ENCODE measurements at regions not wholly inside any gene's neighbourhood (a gene's known extent, or its start where the extent isn't known, plus 50 kb on each side); places are given as distances from the start of the nearest gene placed in this dataset.

DNA sequence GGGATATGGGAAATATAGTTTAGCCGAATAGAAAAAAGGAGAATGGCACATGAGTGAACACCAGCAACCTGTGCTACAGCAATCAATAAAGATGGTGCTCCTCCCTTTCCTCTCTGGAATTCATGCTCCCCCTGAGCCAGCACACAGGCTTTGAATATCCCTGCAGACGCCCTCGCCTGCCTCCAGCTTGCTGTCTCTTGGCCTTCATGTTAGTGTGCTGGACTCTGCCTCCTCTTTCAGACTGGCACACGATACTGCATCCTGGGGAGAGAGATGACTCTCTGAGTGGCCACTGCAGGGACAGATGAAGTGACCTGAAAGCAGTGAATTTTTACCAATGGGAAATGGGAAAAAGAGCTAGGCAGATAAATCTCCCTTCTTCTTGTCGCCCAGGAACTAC lies 498.6 kb upstream of the SALL1 start:
- intact Hi-C loops (cut with micrococcal nuclease) (no loop called here), dilution Hi-C loops (cut with MboI; ENCODE audit: extremely low pct_ligation_motif_present, low sequenced_read_pairs) (no loop called here)
- Histone ChIP-seq H2AFZ (ENCODE audit: low read depth, low read length) (no peak overlapping the region), H3K27me3 (ENCODE audit: control insufficient read depth in 2 of 2, insufficient read depth in 2 of 2, low read length in 2 of 2) (no peaks in the 10 kb centered on the region), H3K36me3 (ENCODE audit: control insufficient read depth in 2 of 2, extremely low read depth in 1 of 2, insufficient read depth in 2 of 2, low read length in 2 of 2) (no peaks in the 10 kb centered on the region), H3K4me3 (replicated peaks in 1 of 3; ENCODE audit: insufficient read depth in 1 of 3, low read depth in 1 of 3, low read length in 3 of 3) (no peak overlapping the region), H3K79me2 (ENCODE audit: control insufficient read depth, insufficient read depth, low read length) (no peaks in the 10 kb centered on the region), H3K27ac (ENCODE audit: insufficient read depth, low read depth, low read length) (no peak overlapping the region), H3K4me2 (ENCODE audit: insufficient read depth, low read length) (no peak overlapping the region), H3K9me3 (replicated peaks; ENCODE audit: control insufficient read depth, insufficient read depth, low read length) (no peaks in the 10 kb centered on the region), H3K9me1 (replicated peaks; ENCODE audit: control insufficient read depth, extremely low read depth, insufficient read depth, low read length) (no peaks in the 10 kb centered on the region), H3K9ac (replicated peaks; ENCODE audit: extremely low read depth, insufficient read depth, low read length) (no peak overlapping the region), H3K4me1 (ENCODE audit: control insufficient read depth, extremely low read depth, insufficient read depth, low read length) (no peaks in the 10 kb centered on the region), H4K20me1 (replicated peaks; ENCODE audit: control insufficient read depth, extremely low read depth, insufficient read depth, low read length) (no peaks in the 10 kb centered on the region)
- ChIA-PET POLR2A (no interaction called here), CTCF (no interaction called here)
- TF ChIP-seq, protein P1, sequence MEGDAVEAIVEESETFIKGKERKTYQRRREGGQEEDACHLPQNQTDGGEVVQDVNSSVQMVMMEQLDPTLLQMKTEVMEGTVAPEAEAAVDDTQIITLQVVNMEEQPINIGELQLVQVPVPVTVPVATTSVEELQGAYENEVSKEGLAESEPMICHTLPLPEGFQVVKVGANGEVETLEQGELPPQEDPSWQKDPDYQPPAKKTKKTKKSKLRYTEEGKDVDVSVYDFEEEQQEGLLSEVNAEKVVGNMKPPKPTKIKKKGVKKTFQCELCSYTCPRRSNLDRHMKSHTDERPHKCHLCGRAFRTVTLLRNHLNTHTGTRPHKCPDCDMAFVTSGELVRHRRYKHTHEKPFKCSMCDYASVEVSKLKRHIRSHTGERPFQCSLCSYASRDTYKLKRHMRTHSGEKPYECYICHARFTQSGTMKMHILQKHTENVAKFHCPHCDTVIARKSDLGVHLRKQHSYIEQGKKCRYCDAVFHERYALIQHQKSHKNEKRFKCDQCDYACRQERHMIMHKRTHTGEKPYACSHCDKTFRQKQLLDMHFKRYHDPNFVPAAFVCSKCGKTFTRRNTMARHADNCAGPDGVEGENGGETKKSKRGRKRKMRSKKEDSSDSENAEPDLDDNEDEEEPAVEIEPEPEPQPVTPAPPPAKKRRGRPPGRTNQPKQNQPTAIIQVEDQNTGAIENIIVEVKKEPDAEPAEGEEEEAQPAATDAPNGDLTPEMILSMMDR (IDR thresholded peaks at IDR 0.05; ENCODE audit: extremely low read depth in 1 of 2, insufficient read depth in 1 of 2, low read depth in 1 of 2, low read length in 2 of 2) = no peak
- TF ChIP-seq POLR2AphosphoS5 (IDR thresholded peaks at IDR 0.05; ENCODE audit: insufficient read depth, low read depth, low read length) = no peak
- no peak for TF ChIP-seq MYC (IDR thresholded peaks at IDR 0.05; ENCODE audit: low read depth, low read length)
- TF ChIP-seq GATA2 (IDR thresholded peaks at IDR 0.05; ENCODE audit: insufficient read depth, insufficient read length, low read depth, low read length) = no peak
- TF ChIP-seq EZH2 (IDR thresholded peaks at IDR 0.05; ENCODE audit: borderline replicate concordance, low read depth, low read length, severe bottlenecking) = no peak
- TF ChIP-seq, protein P2, sequence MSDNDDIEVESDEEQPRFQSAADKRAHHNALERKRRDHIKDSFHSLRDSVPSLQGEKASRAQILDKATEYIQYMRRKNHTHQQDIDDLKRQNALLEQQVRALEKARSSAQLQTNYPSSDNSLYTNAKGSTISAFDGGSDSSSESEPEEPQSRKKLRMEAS (IDR thresholded peaks at IDR 0.05; ENCODE audit: insufficient read depth, insufficient read length) = no peak
- no peak for TF ChIP-seq FOS (IDR thresholded peaks at IDR 0.05; ENCODE audit: borderline replicate concordance, insufficient read depth, low read length)
- no peak for TF ChIP-seq JUN (IDR thresholded peaks at IDR 0.05; ENCODE audit: borderline replicate concordance, insufficient read depth, insufficient read length, low read depth)
- TF ChIP-seq POLR2A (IDR thresholded peaks at IDR 0.05; ENCODE audit: low read depth, low read length) = no peak
- FAIRE-seq = no peak
- DNase-seq (ENCODE audit: low read depth, low spot score) = no peak
- no TSS peak for BruUV-seq (replicated peaks)

Data from endothelial cell of umbilical vein (primary cell).